ENCODE measurements at regions not wholly inside any gene's neighbourhood (a gene's known extent, or its start where the extent isn't known, plus 50 kb on each side); places are given as distances from the start of the nearest gene placed in this dataset.

DNA sequence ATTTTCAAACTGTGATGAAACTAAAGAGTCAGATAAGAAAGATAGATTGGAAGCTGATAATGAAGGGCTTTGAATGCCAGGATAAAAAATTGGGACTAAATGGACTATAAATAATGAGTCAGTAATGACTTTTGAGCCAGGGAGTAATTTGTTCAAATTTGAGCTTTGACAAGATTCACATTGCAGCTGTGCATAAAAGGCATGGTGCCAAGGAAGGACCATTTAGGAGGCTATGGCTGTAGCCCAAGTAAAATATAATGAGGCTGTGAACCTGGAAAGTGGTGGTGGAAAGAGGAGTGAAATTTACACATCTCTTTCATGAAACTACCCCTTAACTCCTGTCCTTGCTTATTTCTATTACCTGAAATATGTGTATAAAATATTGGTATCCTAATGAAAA lies 218.5 kb downstream of the SLC6A15 start:
- TF ChIP-seq ZNF274 (IDR thresholded peaks at IDR 0.05; ENCODE audit: low read depth, low read length): no peak
- no peak for TF ChIP-seq SUZ12 (IDR thresholded peaks at IDR 0.05; ENCODE audit: extremely low read depth, insufficient read depth, insufficient read length)
